ENCODE measurements at regions not wholly inside any gene's neighbourhood (a gene's known extent, or its start where the extent isn't known, plus 50 kb on each side); places are given as distances from the start of the nearest gene placed in this dataset.

DNA sequence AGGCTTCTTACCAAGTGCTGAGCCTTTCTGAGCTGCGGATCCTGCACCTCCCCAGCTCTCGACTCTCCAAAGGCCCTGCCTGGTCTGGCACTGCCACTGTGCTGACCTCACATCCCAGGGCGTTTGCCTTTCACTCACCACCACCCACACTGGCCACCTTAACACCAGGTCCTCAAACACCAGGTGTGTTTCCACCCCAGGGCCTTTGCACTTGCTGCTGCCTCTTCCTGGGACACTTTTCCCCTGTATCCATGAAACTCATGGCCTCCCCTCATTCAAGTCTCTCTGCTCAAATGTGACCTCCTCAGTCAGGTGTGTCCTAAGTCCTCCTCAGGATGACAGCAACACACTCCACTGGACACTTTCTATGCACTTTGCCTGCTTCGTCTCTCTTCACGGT, 51.4 kb upstream of the ANO1 start:
- no peak for DNase-seq (ENCODE audit: low spot score)

GRCh38 chr11:70027451-70027850, 50.7 kb upstream of the ANO1 start:
- no peak for DNase-seq (ENCODE audit: low spot score)

DNA sequence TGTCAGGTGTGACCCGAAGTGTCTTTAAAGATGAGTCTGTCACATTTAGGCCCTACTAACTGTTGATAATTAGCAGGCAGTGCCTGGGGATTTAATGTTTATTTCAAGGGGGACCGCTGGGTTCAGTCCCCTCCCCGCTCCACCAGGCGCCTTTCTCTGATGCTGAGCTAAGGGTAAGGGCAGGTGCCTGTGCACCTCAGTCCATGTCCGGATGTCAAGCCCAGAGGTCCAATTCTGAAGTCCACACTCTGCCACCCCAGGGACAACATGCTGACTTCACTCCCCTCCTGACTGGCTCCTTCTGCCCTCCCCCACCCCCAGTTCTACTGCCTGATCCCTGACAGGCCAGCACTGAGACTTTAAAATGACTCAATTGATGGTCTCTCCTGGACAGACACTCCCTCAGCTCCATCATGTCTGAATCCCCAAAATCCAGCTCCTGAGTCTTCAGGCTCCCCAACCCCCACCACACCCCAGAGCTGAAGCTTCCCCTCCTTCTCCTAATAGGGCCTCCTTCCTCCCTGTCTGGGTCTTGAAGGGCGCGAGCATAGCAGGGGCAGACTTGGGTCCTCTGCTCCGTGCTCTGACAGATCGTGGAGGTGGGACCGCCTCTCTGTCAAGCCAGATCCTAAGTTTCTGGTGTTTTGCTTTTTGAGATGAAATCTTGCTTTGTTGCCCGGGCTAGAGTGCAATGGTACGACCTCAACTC, 49.8 kb upstream of the ANO1 start:
- no peak for DNase-seq (ENCODE audit: low spot score)
